ENCODE measurements at regions not wholly inside any gene's neighbourhood (a gene's known extent, or its start where the extent isn't known, plus 50 kb on each side); places are given as distances from the start of the nearest gene placed in this dataset.

GRCh38 chr20:6618051-6618450 lies 149.4 kb upstream of the BMP2 start:
- H3K4me3 ChIP-seq (replicated peaks; ENCODE audit: insufficient read depth, low read length), result no peak overlapping the region
- TF ChIP-seq, protein P1, sequence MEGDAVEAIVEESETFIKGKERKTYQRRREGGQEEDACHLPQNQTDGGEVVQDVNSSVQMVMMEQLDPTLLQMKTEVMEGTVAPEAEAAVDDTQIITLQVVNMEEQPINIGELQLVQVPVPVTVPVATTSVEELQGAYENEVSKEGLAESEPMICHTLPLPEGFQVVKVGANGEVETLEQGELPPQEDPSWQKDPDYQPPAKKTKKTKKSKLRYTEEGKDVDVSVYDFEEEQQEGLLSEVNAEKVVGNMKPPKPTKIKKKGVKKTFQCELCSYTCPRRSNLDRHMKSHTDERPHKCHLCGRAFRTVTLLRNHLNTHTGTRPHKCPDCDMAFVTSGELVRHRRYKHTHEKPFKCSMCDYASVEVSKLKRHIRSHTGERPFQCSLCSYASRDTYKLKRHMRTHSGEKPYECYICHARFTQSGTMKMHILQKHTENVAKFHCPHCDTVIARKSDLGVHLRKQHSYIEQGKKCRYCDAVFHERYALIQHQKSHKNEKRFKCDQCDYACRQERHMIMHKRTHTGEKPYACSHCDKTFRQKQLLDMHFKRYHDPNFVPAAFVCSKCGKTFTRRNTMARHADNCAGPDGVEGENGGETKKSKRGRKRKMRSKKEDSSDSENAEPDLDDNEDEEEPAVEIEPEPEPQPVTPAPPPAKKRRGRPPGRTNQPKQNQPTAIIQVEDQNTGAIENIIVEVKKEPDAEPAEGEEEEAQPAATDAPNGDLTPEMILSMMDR (IDR thresholded peaks at IDR 0.05; ENCODE audit: insufficient read depth, low read length), result no peak
- no peak for TF ChIP-seq POLR2AphosphoS5 (IDR thresholded peaks at IDR 0.05; ENCODE audit: low read depth)
- no peak for TF ChIP-seq SPI1 (IDR thresholded peaks at IDR 0.05; ENCODE audit: borderline replicate concordance, low read depth)
- no peak for TF ChIP-seq GABPA (IDR thresholded peaks at IDR 0.05; ENCODE audit: low read depth)
- TF ChIP-seq, protein P2, sequence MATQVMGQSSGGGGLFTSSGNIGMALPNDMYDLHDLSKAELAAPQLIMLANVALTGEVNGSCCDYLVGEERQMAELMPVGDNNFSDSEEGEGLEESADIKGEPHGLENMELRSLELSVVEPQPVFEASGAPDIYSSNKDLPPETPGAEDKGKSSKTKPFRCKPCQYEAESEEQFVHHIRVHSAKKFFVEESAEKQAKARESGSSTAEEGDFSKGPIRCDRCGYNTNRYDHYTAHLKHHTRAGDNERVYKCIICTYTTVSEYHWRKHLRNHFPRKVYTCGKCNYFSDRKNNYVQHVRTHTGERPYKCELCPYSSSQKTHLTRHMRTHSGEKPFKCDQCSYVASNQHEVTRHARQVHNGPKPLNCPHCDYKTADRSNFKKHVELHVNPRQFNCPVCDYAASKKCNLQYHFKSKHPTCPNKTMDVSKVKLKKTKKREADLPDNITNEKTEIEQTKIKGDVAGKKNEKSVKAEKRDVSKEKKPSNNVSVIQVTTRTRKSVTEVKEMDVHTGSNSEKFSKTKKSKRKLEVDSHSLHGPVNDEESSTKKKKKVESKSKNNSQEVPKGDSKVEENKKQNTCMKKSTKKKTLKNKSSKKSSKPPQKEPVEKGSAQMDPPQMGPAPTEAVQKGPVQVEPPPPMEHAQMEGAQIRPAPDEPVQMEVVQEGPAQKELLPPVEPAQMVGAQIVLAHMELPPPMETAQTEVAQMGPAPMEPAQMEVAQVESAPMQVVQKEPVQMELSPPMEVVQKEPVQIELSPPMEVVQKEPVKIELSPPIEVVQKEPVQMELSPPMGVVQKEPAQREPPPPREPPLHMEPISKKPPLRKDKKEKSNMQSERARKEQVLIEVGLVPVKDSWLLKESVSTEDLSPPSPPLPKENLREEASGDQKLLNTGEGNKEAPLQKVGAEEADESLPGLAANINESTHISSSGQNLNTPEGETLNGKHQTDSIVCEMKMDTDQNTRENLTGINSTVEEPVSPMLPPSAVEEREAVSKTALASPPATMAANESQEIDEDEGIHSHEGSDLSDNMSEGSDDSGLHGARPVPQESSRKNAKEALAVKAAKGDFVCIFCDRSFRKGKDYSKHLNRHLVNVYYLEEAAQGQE (IDR thresholded peaks at IDR 0.05; ENCODE audit: insufficient replicate concordance, low read depth), result no peak
- H3K27me3 ChIP-seq (ENCODE audit: insufficient read depth, poor library complexity, severe bottlenecking), result no peaks in the 10 kb centered on the region
- DNase-seq (ENCODE audit: low read depth in 1 of 2, low spot score in 1 of 2), result no peak
- no peak overlapping the region for H3K27ac ChIP-seq (replicated peaks)

GRCh38 chr20:6616421-6616820 lies 151.1 kb upstream of the BMP2 start:
- Histone ChIP-seq H3K27ac (replicated peaks) (no peak overlapping the region), H3K4me3 (replicated peaks; ENCODE audit: insufficient read depth, low read length) (no peak overlapping the region), H3K27me3 (ENCODE audit: insufficient read depth, poor library complexity, severe bottlenecking) (no peaks in the 10 kb centered on the region)
- TF ChIP-seq POLR2AphosphoS5 (IDR thresholded peaks at IDR 0.05; ENCODE audit: low read depth) (no peak), GABPA (IDR thresholded peaks at IDR 0.05; ENCODE audit: low read depth) (no peak), SPI1 (IDR thresholded peaks at IDR 0.05; ENCODE audit: borderline replicate concordance, low read depth) (no peak)
- TF ChIP-seq, protein P1 (IDR thresholded peaks at IDR 0.05; ENCODE audit: insufficient read depth, low read length), result no peak
- no peak for DNase-seq (ENCODE audit: low read depth in 1 of 2, low spot score in 1 of 2)

- no peaks in the 10 kb centered on the region for H3K27me3 ChIP-seq (ENCODE audit: insufficient read depth, poor library complexity, severe bottlenecking)
- no peak overlapping the region for H3K27ac ChIP-seq (replicated peaks)
- H3K4me3 ChIP-seq (replicated peaks; ENCODE audit: insufficient read depth, low read length), result no peak overlapping the region
- DNase-seq (ENCODE audit: low read depth in 1 of 2, low spot score in 1 of 2), result no peak
- TF ChIP-seq, protein P1 (IDR thresholded peaks at IDR 0.05; ENCODE audit: insufficient read depth, low read length), result no peak
- no peak for TF ChIP-seq GABPA (IDR thresholded peaks at IDR 0.05; ENCODE audit: low read depth)
Observed at GRCh38 chr20:6614836-6615235, 152.7 kb upstream of the BMP2 start.

- Histone ChIP-seq H3K27ac (replicated peaks) (no peak overlapping the region), H3K27me3 (ENCODE audit: insufficient read depth, poor library complexity, severe bottlenecking) (no peaks in the 10 kb centered on the region), H3K4me3 (replicated peaks; ENCODE audit: insufficient read depth, low read length) (no peak overlapping the region)
- TF ChIP-seq POLR2AphosphoS5 (IDR thresholded peaks at IDR 0.05; ENCODE audit: low read depth), result no peak
- DNase-seq (ENCODE audit: low read depth in 1 of 2, low spot score in 1 of 2), result no peak
Observed at GRCh38 chr20:6613280-6613861, 154.1 kb upstream of the BMP2 start.

DNA sequence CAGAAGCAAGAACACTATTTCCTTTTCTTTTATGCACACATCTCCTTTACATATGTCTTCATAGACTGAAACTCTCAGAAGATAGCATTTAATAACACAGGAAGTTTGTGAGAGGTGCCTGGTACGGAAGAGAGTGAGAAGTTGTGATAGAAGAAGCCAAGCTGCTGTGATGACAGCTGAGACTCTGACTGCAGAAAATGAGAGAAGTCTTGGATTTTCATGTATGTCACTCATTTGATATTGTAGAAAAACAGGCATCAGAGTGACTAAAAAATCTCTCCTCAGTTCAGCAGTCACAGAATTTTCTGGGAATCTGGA lies 154.9 kb upstream of the BMP2 start:
- no peak for TF ChIP-seq POLR2AphosphoS5 (IDR thresholded peaks at IDR 0.05; ENCODE audit: low read depth)
- TF ChIP-seq, protein P1 (IDR thresholded peaks at IDR 0.05; ENCODE audit: insufficient read depth, low read length), result no peak
- TF ChIP-seq, protein P2 (IDR thresholded peaks at IDR 0.05; ENCODE audit: insufficient replicate concordance, low read depth), result no peak
- no peak for DNase-seq (ENCODE audit: low read depth in 1 of 2, low spot score in 1 of 2)
- Histone ChIP-seq H3K27me3 (ENCODE audit: insufficient read depth, poor library complexity, severe bottlenecking) (no peaks in the 10 kb centered on the region), H3K4me3 (replicated peaks; ENCODE audit: insufficient read depth, low read length) (no peak overlapping the region), H3K27ac (replicated peaks) (no peak overlapping the region)

All from HL-60 (cell line).